NCI-H2171 treated with DMSO at 0.1 percent for 48 hours (cell line): ENCODE measurements at regions not wholly inside any gene's neighbourhood (a gene's known extent, or its start where the extent isn't known, plus 50 kb on each side); places are given as distances from the start of the nearest gene placed in this dataset.
"Not testable (repeated sequence)": the region's sequence is repeated elsewhere in the genome, so short reads cannot be mapped to it uniquely, and the experiment has no call there.

ENCODE experiments used
- DNase-seq: peaks from one replicate; lab custom pipeline; 2025; lab: John Stamatoyannopoulos, UW

GRCh38 chr3:27661797-27662196 lies 60.3 kb downstream of the EOMES start:
- no peak for DNase-seq

GRCh38 chr3:27659279-27660021 lies 62.7 kb downstream of the EOMES start:
- peak; percentile 10 for DNase-seq

GRCh38 chr3:27658741-27659140 lies 63.4 kb downstream of the EOMES start:
- no peak for DNase-seq

- no peak for DNase-seq
These were observed 64.3 kb downstream of the EOMES start for GRCh38 chr3:27657871-27658270.

- DNase-seq: no peak
These were observed 64.7 kb downstream of the EOMES start for GRCh38 chr3:27657404-27657803.

GRCh38 chr3:27656790-27657189 lies 65.3 kb downstream of the EOMES start:
- no peak for DNase-seq

GRCh38 chr3:27655547-27655946 lies 66.6 kb downstream of the EOMES start:
- no peak for DNase-seq

GRCh38 chr3:27653803-27654558 lies 68.1 kb downstream of the EOMES start:
- DNase-seq: no peak

GRCh38 chr3:27649277-27649676 lies 72.8 kb downstream of the EOMES start:
- DNase-seq: no peak

- no peak for DNase-seq
These were observed 75.2 kb downstream of the EOMES start for GRCh38 chr3:27646896-27647295.

- DNase-seq: no peak
These were observed 77.2 kb downstream of the EOMES start for GRCh38 chr3:27644941-27645340.

- peak; percentile 54 for DNase-seq
These were observed 78.8 kb downstream of the EOMES start for GRCh38 chr3:27643355-27643754.

GRCh38 chr3:27642796-27643195 lies 79.3 kb downstream of the EOMES start:
- DNase-seq: no peak

GRCh38 chr3:27641888-27642601 lies 80.1 kb downstream of the EOMES start:
- no peak for DNase-seq

- no peak for DNase-seq
These were observed 80.8 kb downstream of the EOMES start for GRCh38 chr3:27641271-27641800.

- DNase-seq: no peak
These were observed 82.9 kb downstream of the EOMES start for GRCh38 chr3:27639271-27639670.

GRCh38 chr3:27638594-27638993 lies 83.5 kb downstream of the EOMES start:
- no peak for DNase-seq

- DNase-seq: no peak
These were observed 84.7 kb downstream of the EOMES start for GRCh38 chr3:27637346-27637995.

GRCh38 chr3:27635006-27635405 lies 87.1 kb downstream of the EOMES start:
- DNase-seq: not testable (repeated sequence)

- DNase-seq: no peak
These were observed 88.9 kb downstream of the EOMES start for GRCh38 chr3:27633224-27633545.

- DNase-seq: peak; percentile 2
These were observed 89.5 kb downstream of the EOMES start for GRCh38 chr3:27632431-27633223.
